Thyroid gland (tissue), 4 donors: ENCODE measurements at regions not wholly inside any gene's neighbourhood (a gene's known extent, or its start where the extent isn't known, plus 50 kb on each side); places are given as distances from the start of the nearest gene placed in this dataset.
A peak's percentile ranks its signal among the peaks of the same experiment; 100 is the strongest.

ENCODE experiments used
- DNase-seq, 2 donors: peaks; one replicate each; pipeline ENCODE4 v3.0.0-alpha.2; 2019
- H3K27ac ChIP-seq, 3 donors: fragments of 200-600 bp; sonication (generic); 1 replicate in 2 of 3; 2 replicates in 1 of 3; pipeline ENCODE4 v1.5.1; 2016 to 2019; ENCODE audit warnings: mild to moderate bottlenecking in 1 of 3, moderate library complexity in 1 of 3
- H3K27me3 ChIP-seq: fragments of 200-600 bp; sonication (generic); one replicate; pipeline ENCODE4 v1.5.1; 2019
- H3K36me3 ChIP-seq, 2 donors: fragments of 200-600 bp; sonication (generic); one replicate each; pipeline ENCODE4 v1.5.1; 2016 to 2019
- H3K4me1 ChIP-seq, 2 donors: fragments of 200-600 bp; sonication (generic); one replicate each; pipeline ENCODE4 v1.5.1; 2017 to 2019
- H3K4me3 ChIP-seq, 3 donors: fragments of 200-600 bp; sonication (generic); replicated peaks in 1 of 3; 1 replicate in 2 of 3; 2 replicates in 1 of 3; pipeline ENCODE4 v1.5.1; 2016; ENCODE audit warnings: mild to moderate bottlenecking in 1 of 3
- H3K9me3 ChIP-seq: fragments of 200-600 bp; sonication (generic); one replicate; pipeline ENCODE4 v1.5.1; 2017
- CTCF ChIP-seq, 6 experiments: fragments of 200-600 bp in 3 of 6; fragments of 450-650 bp in 3 of 6; sonication (generic) in 3 of 6; IDR thresholded peaks; one replicate each; pipeline ENCODE4 v1.5.1; 2016 to 2019; ENCODE audit warnings: antibody characterized with exemption in 6 of 6, mild to moderate bottlenecking in 2 of 6, inconsistent platforms in 1 of 6, moderate library complexity in 1 of 6
- POLR2A ChIP-seq, 2 donors: fragments of 450-650 bp; IDR thresholded peaks; one replicate each; pipeline ENCODE4 v1.6.1; 2017; ENCODE audit warnings: antibody characterized with exemption in 2 of 2, mild to moderate bottlenecking in 2 of 2, moderate library complexity in 1 of 2
- WGBS, 2 donors: methylation state at CpG; one replicate each; pipeline ENCODE4 v1.1.5; 2017; 5-methylcytosine and 5-hydroxymethylcytosine counted together
- intact Hi-C: fragments of 100-400 bp; cut with DNase I; formaldehyde crosslinking; loops from one replicate; pipeline ENCODE4 v1.15.1; 2023

DNA sequence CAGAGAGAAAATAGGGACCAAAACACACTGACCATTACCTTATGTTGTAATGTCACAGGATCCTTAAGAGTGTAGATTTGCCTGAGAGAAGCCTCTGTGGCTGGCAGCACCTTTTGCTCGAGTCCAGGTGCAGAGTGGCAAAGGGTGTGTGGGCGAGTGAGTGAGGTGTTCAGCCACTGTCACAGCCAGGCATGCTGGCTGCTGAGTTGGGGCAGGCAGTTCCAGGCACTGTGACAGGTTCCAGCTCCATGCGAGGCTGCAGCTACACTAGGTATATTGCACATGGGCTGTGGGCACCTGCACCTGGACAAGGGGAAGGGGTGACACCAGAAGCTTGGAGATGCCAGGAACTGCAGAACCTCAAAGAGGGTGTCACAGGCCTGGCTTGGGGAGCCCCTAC is 1370.4 kb upstream of the PRMT6 start:
- intact Hi-C loops: no loop called here
- 30 to 40% methylated on average over 2 to 3 of the region's 3 CpGs for WGBS, 2 donors

DNA sequence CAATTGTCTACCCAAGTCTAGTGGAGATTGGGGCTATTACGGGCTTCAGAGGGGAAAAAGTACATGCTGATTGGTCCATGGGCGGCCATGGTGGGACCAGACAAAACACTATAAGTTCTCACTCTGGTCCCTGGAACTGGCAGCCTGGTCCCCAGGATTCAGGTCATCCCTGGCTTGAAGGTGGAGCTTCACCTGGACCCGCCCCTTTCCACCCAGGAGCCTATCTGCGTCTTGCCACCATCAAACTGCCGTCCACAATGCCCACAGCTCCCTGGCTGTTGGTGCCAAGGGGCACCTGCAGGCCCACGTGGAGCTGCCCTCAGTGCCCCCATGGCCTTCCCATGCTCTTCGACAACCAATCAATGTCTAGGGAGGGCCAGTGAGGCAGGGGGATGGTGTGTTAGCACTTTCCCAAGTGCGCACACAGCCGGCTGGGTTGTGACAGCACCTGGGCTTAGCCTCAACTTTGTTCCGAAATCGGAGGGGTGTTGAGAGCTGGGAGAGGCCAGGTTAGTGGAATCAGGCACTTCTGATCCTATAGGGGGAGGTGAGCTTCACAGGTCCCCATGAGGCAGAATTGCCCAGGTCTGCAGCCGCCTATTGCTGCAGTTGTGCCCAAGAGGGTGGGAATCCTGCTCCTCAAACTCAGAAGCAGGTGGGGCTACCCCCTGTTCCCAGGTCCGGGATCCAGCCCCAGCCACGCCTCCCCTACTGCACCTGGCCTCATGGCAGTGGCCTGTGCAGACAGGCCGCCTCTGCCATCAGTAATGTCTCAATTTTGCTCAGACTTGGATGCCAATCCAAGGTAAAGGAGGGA is 1369.4 kb upstream of the PRMT6 start:
- Histone ChIP-seq H3K4me1 (peaks cover 8 to 20% of the 10 kb centered on the region in 2 donors), H3K36me3 (no peaks in the 10 kb centered on the region), H3K27me3 (no peaks in the 10 kb centered on the region), H3K9me3 (no peaks in the 10 kb centered on the region), H3K4me3 (no peak overlapping the region), H3K27ac (no peak overlapping the region)
- TF ChIP-seq POLR2A (IDR thresholded peaks at IDR 0.05) (no peak), CTCF (IDR thresholded peaks at IDR 0.05) (no peak)
- WGBS, 2 donors: 95 to 98% methylated on average over 8 to 13 of the region's 15 CpGs
- intact Hi-C loops: no loop called here
- no peak for DNase-seq

More for the DNA sequence above, 1370.4 kb upstream of the PRMT6 start:
- peaks cover 8 to 20% of the 10 kb centered on the region in 2 donors for H3K4me1 ChIP-seq
- H3K4me3 ChIP-seq: no peak overlapping the region
- peak; percentile 70 to 73 for DNase-seq
- H3K27me3 ChIP-seq: no peaks in the 10 kb centered on the region
- H3K36me3 ChIP-seq: no peaks in the 10 kb centered on the region
- H3K9me3 ChIP-seq: no peaks in the 10 kb centered on the region
- TF ChIP-seq CTCF (IDR thresholded peaks at IDR 0.05): no peak
- no peak for TF ChIP-seq POLR2A (IDR thresholded peaks at IDR 0.05)
- peak overlapping the region in 2 of 3 donors; percentile 25 to 59 for H3K27ac ChIP-seq

DNA sequence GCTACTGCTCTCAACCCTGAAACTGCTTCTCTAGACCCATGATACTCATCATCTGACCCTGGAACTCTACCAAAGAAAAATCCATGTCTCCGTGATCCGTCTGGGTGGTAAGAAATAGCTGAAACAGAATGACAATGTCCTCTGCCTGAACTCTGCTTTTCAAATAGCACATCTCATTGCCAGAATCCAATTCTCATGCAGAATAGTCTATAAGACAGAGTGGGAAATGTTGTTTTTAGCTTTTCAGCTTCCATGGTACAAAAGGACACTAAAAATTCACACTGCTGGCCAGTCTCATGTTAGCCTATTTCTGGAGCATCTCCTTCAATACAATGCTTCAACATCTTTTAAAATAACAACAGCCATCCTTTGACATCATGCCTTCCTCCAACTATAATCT is 1355.8 kb upstream of the PRMT6 start:
- Histone ChIP-seq H3K27ac (no peak overlapping the region), H3K36me3 (no peaks in the 10 kb centered on the region), H3K27me3 (no peaks in the 10 kb centered on the region), H3K4me1 (no peaks in the 10 kb centered on the region), H3K9me3 (no peaks in the 10 kb centered on the region), H3K4me3 (no peak overlapping the region)
- intact Hi-C loops: no loop called here
- no peak for DNase-seq
- 67 to 88% methylated on average over 2 of the region's 2 CpGs for WGBS, 2 donors
- TF ChIP-seq CTCF (IDR thresholded peaks at IDR 0.05) (no peak), POLR2A (IDR thresholded peaks at IDR 0.05) (no peak)

GRCh38 chr1:105724286-105724685 is 1332.2 kb upstream of the PRMT6 start:
- Histone ChIP-seq H3K9me3 (no peaks in the 10 kb centered on the region), H3K36me3 (no peaks in the 10 kb centered on the region), H3K27me3 (no peaks in the 10 kb centered on the region), H3K27ac (no peak overlapping the region), H3K4me1 (no peaks in the 10 kb centered on the region), H3K4me3 (no peak overlapping the region)
- intact Hi-C loops: no loop called here
- no peak for DNase-seq
- no peak for TF ChIP-seq CTCF (IDR thresholded peaks at IDR 0.05)
- TF ChIP-seq POLR2A (IDR thresholded peaks at IDR 0.05): no peak
- 74 to 79% methylated on average over 1 of the region's 1 CpG for WGBS, 2 donors

GRCh38 chr1:105730701-105731100 is 1325.8 kb upstream of the PRMT6 start:
- H3K27ac ChIP-seq: no peak overlapping the region
- intact Hi-C loops: no loop called here
- H3K9me3 ChIP-seq: no peaks in the 10 kb centered on the region
- TF ChIP-seq POLR2A (IDR thresholded peaks at IDR 0.05) (no peak), CTCF (IDR thresholded peaks at IDR 0.05) (no peak)
- no peaks in the 10 kb centered on the region for H3K27me3 ChIP-seq
- WGBS, 2 donors: 88% methylated on average over 3 of the region's 3 CpGs
- no peak overlapping the region for H3K4me3 ChIP-seq
- no peaks in the 10 kb centered on the region for H3K36me3 ChIP-seq
- no peak for DNase-seq
- no peaks in the 10 kb centered on the region for H3K4me1 ChIP-seq
